ENCODE measurements at regions not wholly inside any gene's neighbourhood (a gene's known extent, or its start where the extent isn't known, plus 50 kb on each side); places are given as distances from the start of the nearest gene placed in this dataset.

DNA sequence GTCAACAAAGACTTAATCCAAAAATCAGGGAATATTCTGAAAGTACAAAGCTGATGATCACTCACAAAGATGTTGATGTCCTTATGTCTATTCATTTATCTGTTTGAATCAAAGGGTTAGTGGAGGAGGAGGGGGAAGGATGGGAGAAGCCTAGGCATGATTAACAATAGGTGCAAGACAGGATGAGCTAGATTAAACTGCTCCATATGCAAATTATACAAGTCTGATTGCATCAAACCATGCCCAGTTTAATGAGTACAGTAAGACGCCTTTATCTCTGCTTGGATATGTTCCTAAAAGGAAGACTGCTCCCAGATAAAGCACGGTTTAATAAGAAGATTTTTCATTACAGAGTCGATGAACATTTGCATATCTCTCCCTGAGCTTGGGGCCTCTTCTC lies 626.4 kb upstream of the NOX3 start:
- no peak for TF ChIP-seq EZH2phosphoT487 (IDR thresholded peaks at IDR 0.05; ENCODE audit: low read depth)
- TF ChIP-seq, protein P1, sequence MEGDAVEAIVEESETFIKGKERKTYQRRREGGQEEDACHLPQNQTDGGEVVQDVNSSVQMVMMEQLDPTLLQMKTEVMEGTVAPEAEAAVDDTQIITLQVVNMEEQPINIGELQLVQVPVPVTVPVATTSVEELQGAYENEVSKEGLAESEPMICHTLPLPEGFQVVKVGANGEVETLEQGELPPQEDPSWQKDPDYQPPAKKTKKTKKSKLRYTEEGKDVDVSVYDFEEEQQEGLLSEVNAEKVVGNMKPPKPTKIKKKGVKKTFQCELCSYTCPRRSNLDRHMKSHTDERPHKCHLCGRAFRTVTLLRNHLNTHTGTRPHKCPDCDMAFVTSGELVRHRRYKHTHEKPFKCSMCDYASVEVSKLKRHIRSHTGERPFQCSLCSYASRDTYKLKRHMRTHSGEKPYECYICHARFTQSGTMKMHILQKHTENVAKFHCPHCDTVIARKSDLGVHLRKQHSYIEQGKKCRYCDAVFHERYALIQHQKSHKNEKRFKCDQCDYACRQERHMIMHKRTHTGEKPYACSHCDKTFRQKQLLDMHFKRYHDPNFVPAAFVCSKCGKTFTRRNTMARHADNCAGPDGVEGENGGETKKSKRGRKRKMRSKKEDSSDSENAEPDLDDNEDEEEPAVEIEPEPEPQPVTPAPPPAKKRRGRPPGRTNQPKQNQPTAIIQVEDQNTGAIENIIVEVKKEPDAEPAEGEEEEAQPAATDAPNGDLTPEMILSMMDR (IDR thresholded peaks at IDR 0.05; ENCODE audit: low read depth, low read length): no peak
- no peaks in the 10 kb centered on the region for H3K9me3 ChIP-seq (ENCODE audit: insufficient read depth, low read length)
- no peak overlapping the region for H2AFZ ChIP-seq (ENCODE audit: low read depth, low read length)
- no peaks in the 10 kb centered on the region for H3K79me2 ChIP-seq (ENCODE audit: low read length)
- H3K4me1 ChIP-seq (ENCODE audit: low read length): no peaks in the 10 kb centered on the region
- no peak overlapping the region for H3K9ac ChIP-seq (ENCODE audit: low read length)
- no peak overlapping the region for H3K27ac ChIP-seq (ENCODE audit: low read length)
- no peaks in the 10 kb centered on the region for H3K27me3 ChIP-seq (ENCODE audit: low read depth, low read length)
- no peaks in the 10 kb centered on the region for H3K36me3 ChIP-seq (replicated peaks; ENCODE audit: low read depth, low read length)
- H3K4me2 ChIP-seq (ENCODE audit: low read length): no peak overlapping the region
- no peak overlapping the region for H3K4me3 ChIP-seq (ENCODE audit: low read length)
- H4K20me1 ChIP-seq (ENCODE audit: insufficient read depth, low read length): no peaks in the 10 kb centered on the region

DNA sequence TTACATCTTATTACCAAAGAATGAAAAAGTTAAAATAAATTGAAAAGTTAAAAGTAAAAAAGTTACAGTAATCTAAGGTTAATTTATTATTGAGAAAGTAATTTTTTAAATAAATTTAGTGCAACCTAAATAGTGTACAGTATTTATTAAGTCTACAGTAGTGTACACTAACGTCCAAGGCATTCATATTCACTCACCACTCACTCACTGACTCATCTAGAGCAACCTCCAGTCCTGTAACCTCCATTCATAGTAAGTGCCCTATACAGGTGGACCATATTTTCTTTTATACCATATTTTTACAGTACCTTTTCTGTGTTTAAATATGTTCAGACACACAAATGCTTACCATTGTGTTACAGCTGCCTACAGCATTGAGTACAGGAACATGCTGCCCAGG lies 624.7 kb upstream of the NOX3 start:
- H3K4me2 ChIP-seq (ENCODE audit: low read length): no peak overlapping the region
- no peaks in the 10 kb centered on the region for H3K79me2 ChIP-seq (ENCODE audit: low read length)
- H3K9me3 ChIP-seq (ENCODE audit: insufficient read depth, low read length): no peaks in the 10 kb centered on the region
- no peaks in the 10 kb centered on the region for H4K20me1 ChIP-seq (ENCODE audit: insufficient read depth, low read length)
- no peaks in the 10 kb centered on the region for H3K36me3 ChIP-seq (replicated peaks; ENCODE audit: low read depth, low read length)
- no peak overlapping the region for H3K4me3 ChIP-seq (ENCODE audit: low read length)
- no peak overlapping the region for H2AFZ ChIP-seq (ENCODE audit: low read depth, low read length)
- H3K4me1 ChIP-seq (ENCODE audit: low read length): no peaks in the 10 kb centered on the region
- no peaks in the 10 kb centered on the region for H3K27me3 ChIP-seq (ENCODE audit: low read depth, low read length)
- H3K27ac ChIP-seq (ENCODE audit: low read length): no peak overlapping the region
- no peak overlapping the region for H3K9ac ChIP-seq (ENCODE audit: low read length)
- TF ChIP-seq EZH2phosphoT487 (IDR thresholded peaks at IDR 0.05; ENCODE audit: low read depth): no peak
- TF ChIP-seq, protein P1 (IDR thresholded peaks at IDR 0.05; ENCODE audit: low read depth, low read length): no peak

DNA sequence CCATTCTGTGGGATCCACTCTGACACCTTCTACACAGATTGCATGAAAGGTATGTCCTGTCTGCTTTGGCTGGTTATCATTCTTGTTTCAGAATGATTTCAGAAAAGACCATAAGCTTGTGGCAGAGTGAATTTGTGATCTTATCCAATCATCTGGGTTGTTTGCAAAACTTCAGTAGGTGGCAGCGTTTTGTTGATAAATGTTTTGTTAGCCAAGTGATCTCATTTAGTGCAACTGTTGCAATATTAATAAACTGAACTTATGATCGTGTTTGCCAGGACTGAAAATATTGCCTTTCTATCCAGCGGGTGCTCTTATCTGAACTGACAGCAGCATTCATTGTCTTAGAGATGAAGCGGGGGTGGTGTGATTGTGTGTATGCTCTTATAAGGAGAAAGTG lies 613.2 kb upstream of the NOX3 start:
- TF ChIP-seq, protein P1 (IDR thresholded peaks at IDR 0.05; ENCODE audit: low read depth, low read length): no peak
- no peak for TF ChIP-seq EZH2phosphoT487 (IDR thresholded peaks at IDR 0.05; ENCODE audit: low read depth)
- H3K4me3 ChIP-seq (ENCODE audit: low read length): no peak overlapping the region

DNA sequence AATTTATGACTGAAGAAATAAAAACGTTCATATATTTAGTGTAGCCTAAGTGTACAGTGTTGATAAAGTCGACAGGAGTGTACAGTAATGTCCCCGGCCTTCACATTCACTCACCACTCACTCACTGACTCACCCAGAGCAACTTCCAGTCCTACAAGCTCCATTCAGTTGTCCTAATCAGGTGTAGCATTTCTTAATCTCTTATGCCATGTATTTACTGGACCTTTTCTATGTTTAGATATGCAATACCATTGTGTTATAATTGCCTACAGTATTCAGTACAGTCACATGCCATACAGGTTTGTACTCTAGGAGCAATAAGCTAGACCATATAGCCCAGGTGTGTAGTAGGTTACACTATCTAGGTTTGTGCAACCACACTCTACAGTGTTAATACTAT lies 610.2 kb upstream of the NOX3 start:
- Histone ChIP-seq H3K27me3 (ENCODE audit: low read depth, low read length) (no peaks in the 10 kb centered on the region), H3K4me2 (ENCODE audit: low read length) (no peak overlapping the region), H3K9ac (ENCODE audit: low read length) (no peak overlapping the region), H3K4me3 (ENCODE audit: low read length) (no peak overlapping the region), H4K20me1 (ENCODE audit: insufficient read depth, low read length) (no peaks in the 10 kb centered on the region), H3K79me2 (ENCODE audit: low read length) (no peaks in the 10 kb centered on the region), H3K36me3 (replicated peaks; ENCODE audit: low read depth, low read length) (no peaks in the 10 kb centered on the region), H2AFZ (ENCODE audit: low read depth, low read length) (no peak overlapping the region), H3K4me1 (ENCODE audit: low read length) (no peaks in the 10 kb centered on the region), H3K9me3 (ENCODE audit: insufficient read depth, low read length) (no peaks in the 10 kb centered on the region), H3K27ac (ENCODE audit: low read length) (no peak overlapping the region)
- TF ChIP-seq, protein P1 (IDR thresholded peaks at IDR 0.05; ENCODE audit: low read depth, low read length): no peak
- TF ChIP-seq EZH2phosphoT487 (IDR thresholded peaks at IDR 0.05; ENCODE audit: low read depth): no peak

More for the DNA sequence above, 613.2 kb upstream of the NOX3 start:
- Histone ChIP-seq H3K4me2 (ENCODE audit: low read length) (no peak overlapping the region), H2AFZ (ENCODE audit: low read depth, low read length) (no peak overlapping the region), H3K27me3 (ENCODE audit: low read depth, low read length) (no peaks in the 10 kb centered on the region), H3K27ac (ENCODE audit: low read length) (no peak overlapping the region), H3K4me1 (ENCODE audit: low read length) (no peaks in the 10 kb centered on the region), H4K20me1 (ENCODE audit: insufficient read depth, low read length) (no peaks in the 10 kb centered on the region), H3K79me2 (ENCODE audit: low read length) (no peaks in the 10 kb centered on the region), H3K9me3 (ENCODE audit: insufficient read depth, low read length) (no peaks in the 10 kb centered on the region), H3K9ac (ENCODE audit: low read length) (no peak overlapping the region), H3K36me3 (replicated peaks; ENCODE audit: low read depth, low read length) (no peaks in the 10 kb centered on the region)
